Astrocyte (in vitro differentiated cells and primary cell): ENCODE measurements at regions not wholly inside any gene's neighbourhood (a gene's known extent, or its start where the extent isn't known, plus 50 kb on each side); places are given as distances from the start of the nearest gene placed in this dataset.

Source experiments
- CTCF ChIP-seq: IDR thresholded peaks from 2 replicates; pipeline ENCODE4 v1.5.1; 2011; ENCODE audit warnings: low read depth, mild to moderate bottlenecking, inconsistent platforms, low read length, moderate library complexity; ENCODE audit not compliant: insufficient read depth
- EZH2 ChIP-seq: IDR thresholded peaks from 2 replicates; pipeline ENCODE4 v1.6.1; 2012; ENCODE audit warnings: mild to moderate bottlenecking, low read length, inconsistent platforms; ENCODE audit not compliant: insufficient read depth

DNA sequence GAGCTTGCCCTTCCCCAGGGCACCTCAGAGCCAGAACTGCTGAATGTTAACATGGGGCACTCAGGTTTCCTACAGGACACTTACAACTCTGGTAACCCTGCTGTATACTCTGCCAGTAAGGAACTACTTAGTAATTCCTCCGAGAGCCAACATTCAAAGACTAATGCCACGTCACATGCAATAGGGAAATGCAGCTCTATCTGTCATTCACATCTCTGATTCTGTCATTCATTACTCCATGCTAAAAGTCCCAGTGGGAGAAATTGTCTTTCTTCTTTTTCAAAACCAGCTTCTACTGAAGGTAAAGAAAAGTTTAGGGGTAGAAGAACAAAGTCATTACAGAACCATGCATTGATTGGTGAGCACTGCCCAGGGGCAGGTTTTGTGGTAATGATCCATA lies 189.2 kb downstream of the DAD1 start:
- TF ChIP-seq CTCF = no peak
- no peak for TF ChIP-seq EZH2
